ENCODE measurements at regions not wholly inside any gene's neighbourhood (a gene's known extent, or its start where the extent isn't known, plus 50 kb on each side); places are given as distances from the start of the nearest gene placed in this dataset.

DNA sequence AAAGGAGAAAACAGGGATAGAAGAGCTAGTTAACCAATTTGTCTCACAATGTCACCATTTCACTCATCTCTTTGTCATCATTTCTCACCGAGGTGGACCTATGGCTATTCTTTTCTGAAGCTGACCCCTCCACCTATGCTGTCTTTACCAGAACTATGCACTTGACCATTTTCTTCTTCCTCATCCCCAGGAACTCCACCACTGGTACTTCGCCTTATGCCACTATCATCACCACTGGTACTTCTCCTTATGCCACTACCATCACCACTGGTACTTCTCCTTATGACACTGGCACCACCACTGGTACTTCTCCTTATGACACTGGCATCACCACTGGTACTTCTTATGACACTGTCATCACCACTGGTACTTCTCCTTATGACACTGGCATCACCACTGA lies 745.8 kb upstream of the CHAC2 start:
- Histone ChIP-seq H3K27ac (no peak overlapping the region), H3K4me3 (no peak overlapping the region), H3K27me3 (no peaks in the 10 kb centered on the region), H3K4me1 (no peaks in the 10 kb centered on the region), H3K9me3 (no peaks in the 10 kb centered on the region), H3K36me3 (no peaks in the 10 kb centered on the region)
- TF ChIP-seq, protein P1, sequence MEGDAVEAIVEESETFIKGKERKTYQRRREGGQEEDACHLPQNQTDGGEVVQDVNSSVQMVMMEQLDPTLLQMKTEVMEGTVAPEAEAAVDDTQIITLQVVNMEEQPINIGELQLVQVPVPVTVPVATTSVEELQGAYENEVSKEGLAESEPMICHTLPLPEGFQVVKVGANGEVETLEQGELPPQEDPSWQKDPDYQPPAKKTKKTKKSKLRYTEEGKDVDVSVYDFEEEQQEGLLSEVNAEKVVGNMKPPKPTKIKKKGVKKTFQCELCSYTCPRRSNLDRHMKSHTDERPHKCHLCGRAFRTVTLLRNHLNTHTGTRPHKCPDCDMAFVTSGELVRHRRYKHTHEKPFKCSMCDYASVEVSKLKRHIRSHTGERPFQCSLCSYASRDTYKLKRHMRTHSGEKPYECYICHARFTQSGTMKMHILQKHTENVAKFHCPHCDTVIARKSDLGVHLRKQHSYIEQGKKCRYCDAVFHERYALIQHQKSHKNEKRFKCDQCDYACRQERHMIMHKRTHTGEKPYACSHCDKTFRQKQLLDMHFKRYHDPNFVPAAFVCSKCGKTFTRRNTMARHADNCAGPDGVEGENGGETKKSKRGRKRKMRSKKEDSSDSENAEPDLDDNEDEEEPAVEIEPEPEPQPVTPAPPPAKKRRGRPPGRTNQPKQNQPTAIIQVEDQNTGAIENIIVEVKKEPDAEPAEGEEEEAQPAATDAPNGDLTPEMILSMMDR (IDR thresholded peaks at IDR 0.05) = no peak
- no peak for TF ChIP-seq POLR2AphosphoS5 (IDR thresholded peaks at IDR 0.05)
- TF ChIP-seq POLR2A (IDR thresholded peaks at IDR 0.05) = no peak
- no peak for TF ChIP-seq EP300 (IDR thresholded peaks at IDR 0.05)
- intact Hi-C loops (cut with DNase I) = no loop called here
- 90 to 91% methylated on average over 2 of the region's 2 CpGs for WGBS, 2 donors
- no peak for DNase-seq

DNA sequence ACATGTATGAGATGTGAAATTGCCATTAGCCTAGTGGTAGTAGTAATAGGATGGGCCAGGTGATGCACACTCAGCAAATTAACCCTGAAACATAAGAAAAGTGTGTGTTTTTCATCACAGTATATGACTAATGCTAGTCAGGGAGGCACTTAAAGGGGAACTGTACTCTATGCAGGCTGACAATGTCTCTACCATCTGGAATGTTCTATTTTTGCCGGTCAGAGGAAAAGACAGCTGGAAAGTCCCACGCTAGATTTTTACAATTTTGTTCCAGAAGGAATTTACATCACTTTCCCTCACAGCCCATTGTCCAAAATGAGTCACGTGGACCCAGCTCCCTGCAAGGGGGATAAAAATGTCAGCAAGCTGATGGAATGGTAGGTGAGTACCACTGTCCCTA lies 746.3 kb upstream of the CHAC2 start:
- H3K36me3 ChIP-seq = no peaks in the 10 kb centered on the region
- H3K4me3 ChIP-seq = no peak overlapping the region
- TF ChIP-seq, protein P1 (IDR thresholded peaks at IDR 0.05) = no peak
- TF ChIP-seq POLR2AphosphoS5 (IDR thresholded peaks at IDR 0.05) (no peak), POLR2A (IDR thresholded peaks at IDR 0.05) (no peak), EP300 (IDR thresholded peaks at IDR 0.05) (no peak)
- no peaks in the 10 kb centered on the region for H3K4me1 ChIP-seq
- no peaks in the 10 kb centered on the region for H3K27me3 ChIP-seq
- H3K9me3 ChIP-seq = no peaks in the 10 kb centered on the region
- no peak for DNase-seq
- H3K27ac ChIP-seq = no peak overlapping the region
- WGBS, 2 donors = 62 to 74% methylated on average over 3 of the region's 3 CpGs
- intact Hi-C loops (cut with DNase I) = no loop called here

DNA sequence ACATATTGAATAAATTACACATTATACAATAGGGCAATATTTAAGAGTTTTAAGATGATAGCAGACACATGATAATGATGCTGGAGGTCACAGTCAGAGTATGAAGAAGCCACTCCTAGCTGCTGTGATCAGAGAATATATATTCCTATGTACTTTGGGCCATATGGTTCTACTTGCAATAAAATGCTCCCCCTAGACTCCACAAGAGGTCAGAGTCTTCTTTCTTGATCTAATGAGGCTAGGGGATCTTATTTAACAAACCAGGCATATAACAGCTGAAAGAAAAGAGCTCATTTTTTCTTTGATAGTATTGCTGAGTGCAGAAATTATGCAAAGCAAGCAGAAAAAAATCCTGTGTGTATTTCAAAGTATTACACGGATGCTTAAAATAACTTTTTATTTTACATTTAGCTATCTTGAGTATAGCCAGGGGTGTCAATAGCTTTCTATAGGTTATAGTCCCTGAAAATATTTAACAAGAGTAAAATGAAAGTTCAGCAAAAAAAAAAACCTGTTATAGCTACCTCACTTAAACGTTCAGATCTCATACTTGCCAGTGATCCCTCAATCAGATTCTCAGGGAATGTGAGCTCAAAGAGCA lies 748.7 kb upstream of the CHAC2 start:
- H3K36me3 ChIP-seq = no peaks in the 10 kb centered on the region
- no peak overlapping the region for H3K27ac ChIP-seq
- H3K4me3 ChIP-seq = no peak overlapping the region
- no peaks in the 10 kb centered on the region for H3K9me3 ChIP-seq
- DNase-seq = no peak
- WGBS, 2 donors = 28 to 46% methylated on average over 2 of the region's 2 CpGs
- no peaks in the 10 kb centered on the region for H3K27me3 ChIP-seq
- intact Hi-C loops (cut with DNase I) = no loop called here
- TF ChIP-seq POLR2AphosphoS5 (IDR thresholded peaks at IDR 0.05) (no peak), POLR2A (IDR thresholded peaks at IDR 0.05) (no peak), EP300 (IDR thresholded peaks at IDR 0.05) (no peak)
- TF ChIP-seq, protein P1 (IDR thresholded peaks at IDR 0.05) = no peak
- no peaks in the 10 kb centered on the region for H3K4me1 ChIP-seq

DNA sequence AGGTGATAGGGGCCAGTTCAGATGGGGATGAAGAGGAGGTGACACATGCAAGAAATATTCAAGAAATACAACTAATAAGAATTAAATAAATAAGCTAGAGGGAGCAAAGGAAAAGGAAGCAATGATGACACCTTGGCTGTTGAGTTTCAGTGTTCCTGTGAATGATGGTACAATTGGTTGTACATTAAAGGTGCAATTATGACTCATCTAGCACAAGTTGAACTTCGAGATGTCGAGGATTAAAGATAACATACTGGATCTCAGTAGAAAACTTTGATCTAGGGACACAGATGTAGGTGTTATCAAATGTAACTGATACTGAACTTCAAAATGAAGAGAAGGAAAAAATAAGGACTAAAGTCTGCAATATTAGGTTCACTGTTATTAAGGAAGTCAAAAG lies 760.6 kb upstream of the CHAC2 start:
- Histone ChIP-seq H3K27ac (no peak overlapping the region), H3K27me3 (no peaks in the 10 kb centered on the region), H3K36me3 (no peaks in the 10 kb centered on the region), H3K4me3 (no peak overlapping the region), H3K4me1 (no peaks in the 10 kb centered on the region), H3K9me3 (no peaks in the 10 kb centered on the region)
- TF ChIP-seq, protein P1 (IDR thresholded peaks at IDR 0.05) = no peak
- TF ChIP-seq POLR2A (IDR thresholded peaks at IDR 0.05) (no peak), POLR2AphosphoS5 (IDR thresholded peaks at IDR 0.05) (no peak)
- intact Hi-C loops (cut with DNase I) = no loop called here
- no peak for DNase-seq
- 22 to 71% methylated on average over 2 of the region's 2 CpGs for WGBS, 2 donors

DNA sequence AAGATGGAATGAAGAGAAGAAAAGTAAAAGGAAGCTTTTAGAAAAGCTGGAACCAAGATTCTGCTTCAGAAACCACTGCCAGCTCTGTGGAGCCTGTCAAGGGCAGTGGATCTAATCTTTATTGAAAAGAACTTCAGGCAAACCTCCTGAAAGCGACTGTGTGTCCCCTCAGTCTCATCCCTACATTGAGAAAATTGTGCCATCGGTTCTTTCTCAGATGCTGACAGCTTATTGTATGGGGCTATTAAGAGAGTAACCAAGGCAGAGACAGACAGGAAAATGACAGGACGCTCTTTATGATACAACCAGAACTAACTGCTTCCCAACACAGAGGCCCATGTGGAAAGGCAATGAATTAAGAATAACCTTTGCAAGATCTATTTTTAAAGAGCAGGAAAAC lies 763.2 kb upstream of the CHAC2 start:
- no peak overlapping the region for H3K27ac ChIP-seq
- intact Hi-C loops (cut with DNase I) = no loop called here
- H3K27me3 ChIP-seq = no peaks in the 10 kb centered on the region
- H3K36me3 ChIP-seq = no peaks in the 10 kb centered on the region
- TF ChIP-seq EP300 (IDR thresholded peaks at IDR 0.05) (no peak), POLR2AphosphoS5 (IDR thresholded peaks at IDR 0.05) (no peak), POLR2A (IDR thresholded peaks at IDR 0.05) (no peak)
- TF ChIP-seq, protein P1 (IDR thresholded peaks at IDR 0.05) = no peak
- no peak for DNase-seq
- WGBS, 2 donors = 77 to 78% methylated on average over 3 of the region's 3 CpGs
- H3K4me1 ChIP-seq = no peaks in the 10 kb centered on the region
- no peak overlapping the region for H3K4me3 ChIP-seq
- H3K9me3 ChIP-seq = no peaks in the 10 kb centered on the region

Measured in sigmoid colon (tissue), 6 donors.